ENCODE measurements at regions not wholly inside any gene's neighbourhood (a gene's known extent, or its start where the extent isn't known, plus 50 kb on each side); places are given as distances from the start of the nearest gene placed in this dataset.

GRCh38 chr10:118843647-118844265 is 89.0 kb upstream of the CACUL1 start:
- no peaks in the 10 kb centered on the region for H3F3A ChIP-seq (replicated peaks; ENCODE audit: insufficient read depth)
- no peaks in the 10 kb centered on the region for H4K20me1 ChIP-seq (ENCODE audit: insufficient read depth)
- no peak overlapping the region for H3K4me3 ChIP-seq (ENCODE audit: low read depth in 2 of 2, low read length in 1 of 2)
- H3K4me2 ChIP-seq, result no peak overlapping the region
- no peak overlapping the region for H3K27ac ChIP-seq (ENCODE audit: low read depth in 2 of 2, low read length in 1 of 2)
- no peak for TF ChIP-seq ELF1 (IDR thresholded peaks at IDR 0.05)
- no peak for TF ChIP-seq CHD2 (IDR thresholded peaks at IDR 0.05; ENCODE audit: low read length, partially characterized antibody)
- TF ChIP-seq USF2 (IDR thresholded peaks at IDR 0.05; ENCODE audit: borderline replicate concordance, low read depth, low read length), result no peak
- TF ChIP-seq PBX3 (IDR thresholded peaks at IDR 0.05), result no peak
- TF ChIP-seq NFIC (IDR thresholded peaks at IDR 0.05; ENCODE audit: borderline replicate concordance), result no peak
- TF ChIP-seq GATA2 (CRISPR knock-in tag; IDR thresholded peaks at IDR 0.05), result no peak
- TF ChIP-seq NRF1 (IDR thresholded peaks at IDR 0.05; ENCODE audit: low read depth, low read length), result no peak
- no peak for TF ChIP-seq EP300 (IDR thresholded peaks at IDR 0.05; ENCODE audit: borderline replicate concordance in 1 of 2, low read depth in 1 of 2, low read length in 1 of 2)
- no peak for TF ChIP-seq EZH2phosphoT487 (IDR thresholded peaks at IDR 0.05; ENCODE audit: borderline replicate concordance, low read depth)
- TF ChIP-seq TCF12 (IDR thresholded peaks at IDR 0.05), result no peak
- ChIA-PET POLR2A (interaction anchor here (0.7 kb wide), 1 partner anchor 336 kb away, joined by 6 read pairs; no protein-coding TSS in a partner anchor), CTCF (interaction anchor here (1.0 to 1.1 kb wide), 2 partner anchors 11 to 16 kb away, joined by 3 to 4 read pairs; no protein-coding TSS in a partner anchor)
- no peaks in the 10 kb centered on the region for H3K27me3 ChIP-seq (ENCODE audit: insufficient read depth)
- H3K36me3 ChIP-seq (replicated peaks in 1 of 2; ENCODE audit: control insufficient read depth in 1 of 2, insufficient read depth in 2 of 2, low read length in 1 of 2), result no peaks in the 10 kb centered on the region
- no peaks in the 10 kb centered on the region for H3K9me2 ChIP-seq
- no peaks in the 10 kb centered on the region for H3K4me1 ChIP-seq (ENCODE audit: control insufficient read depth in 1 of 2, insufficient read depth in 2 of 2, low read depth in 1 of 2, low read length in 1 of 2)
- H3K9ac ChIP-seq, result no peak overlapping the region
- DNase-seq, result no peak
- no peaks in the 10 kb centered on the region for H3K79me2 ChIP-seq (ENCODE audit: insufficient read depth)
- no peaks in the 10 kb centered on the region for H3K9me3 ChIP-seq
- WGBS (ENCODE audit: low lambda C conversion rate), result 40% methylated on average over 2 of the region's 7 CpGs
- no peak overlapping the region for H2AFZ ChIP-seq (ENCODE audit: low read depth)

GRCh38 chr10:118844731-118845521 is 90.2 kb upstream of the CACUL1 start:
- no peak overlapping the region for H3K9ac ChIP-seq
- no peak for DNase-seq
- POLR2A ChIA-PET, result no interaction called here
- CTCF ChIA-PET, result interaction anchor here (1.2 kb wide), 1 partner anchor 276 kb away, joined by 3 read pairs; no protein-coding TSS in a partner anchor
- H3F3A ChIP-seq (replicated peaks; ENCODE audit: insufficient read depth), result no peaks in the 10 kb centered on the region
- H2AFZ ChIP-seq (ENCODE audit: low read depth), result no peak overlapping the region
- no peak overlapping the region for H3K27ac ChIP-seq (ENCODE audit: low read depth in 2 of 2, low read length in 1 of 2)
- H3K27me3 ChIP-seq (ENCODE audit: insufficient read depth), result no peaks in the 10 kb centered on the region
- H3K4me2 ChIP-seq, result no peak overlapping the region
- no peaks in the 10 kb centered on the region for H3K4me1 ChIP-seq (ENCODE audit: control insufficient read depth in 1 of 2, insufficient read depth in 2 of 2, low read depth in 1 of 2, low read length in 1 of 2)
- no peaks in the 10 kb centered on the region for H3K36me3 ChIP-seq (replicated peaks in 1 of 2; ENCODE audit: control insufficient read depth in 1 of 2, insufficient read depth in 2 of 2, low read length in 1 of 2)
- H3K4me3 ChIP-seq (ENCODE audit: low read depth in 2 of 2, low read length in 1 of 2), result no peak overlapping the region
- H3K9me3 ChIP-seq, result no peaks in the 10 kb centered on the region
- H4K20me1 ChIP-seq (ENCODE audit: insufficient read depth), result no peaks in the 10 kb centered on the region
- H3K79me2 ChIP-seq (ENCODE audit: insufficient read depth), result no peaks in the 10 kb centered on the region
- H3K9me2 ChIP-seq, result no peaks in the 10 kb centered on the region
- 56% methylated on average over 6 of the region's 6 CpGs for WGBS (ENCODE audit: low lambda C conversion rate)
- TF ChIP-seq FOXM1 (IDR thresholded peaks at IDR 0.05; ENCODE audit: low read depth) (no peak), SMC3 (IDR thresholded peaks at IDR 0.05; ENCODE audit: low read depth, low read length) (no peak), ELF1 (IDR thresholded peaks at IDR 0.05) (no peak), USF1 (IDR thresholded peaks at IDR 0.05; ENCODE audit: borderline replicate concordance, low read depth) (no peak), RAD21 (IDR thresholded peaks at IDR 0.05; ENCODE audit: low read length) (no peak), NRF1 (IDR thresholded peaks at IDR 0.05; ENCODE audit: low read depth, low read length) (no peak), USF2 (IDR thresholded peaks at IDR 0.05; ENCODE audit: borderline replicate concordance, low read depth, low read length) (no peak), REST (IDR thresholded peaks at IDR 0.05; ENCODE audit: low read depth, low read length) (no peak), MEF2A (IDR thresholded peaks at IDR 0.05; ENCODE audit: borderline replicate concordance, low read depth) (no peak), TEAD4 (IDR thresholded peaks at IDR 0.05; ENCODE audit: borderline replicate concordance, insufficient read depth) (no peak), RFX5 (IDR thresholded peaks at IDR 0.05; ENCODE audit: low read length) (no peak), RXRA (IDR thresholded peaks at IDR 0.05; ENCODE audit: borderline replicate concordance, low read depth) (no peak), GATA2 (CRISPR knock-in tag; IDR thresholded peaks at IDR 0.05) (no peak)
